ENCODE measurements at regions not wholly inside any gene's neighbourhood (a gene's known extent, or its start where the extent isn't known, plus 50 kb on each side); places are given as distances from the start of the nearest gene placed in this dataset.

DNA sequence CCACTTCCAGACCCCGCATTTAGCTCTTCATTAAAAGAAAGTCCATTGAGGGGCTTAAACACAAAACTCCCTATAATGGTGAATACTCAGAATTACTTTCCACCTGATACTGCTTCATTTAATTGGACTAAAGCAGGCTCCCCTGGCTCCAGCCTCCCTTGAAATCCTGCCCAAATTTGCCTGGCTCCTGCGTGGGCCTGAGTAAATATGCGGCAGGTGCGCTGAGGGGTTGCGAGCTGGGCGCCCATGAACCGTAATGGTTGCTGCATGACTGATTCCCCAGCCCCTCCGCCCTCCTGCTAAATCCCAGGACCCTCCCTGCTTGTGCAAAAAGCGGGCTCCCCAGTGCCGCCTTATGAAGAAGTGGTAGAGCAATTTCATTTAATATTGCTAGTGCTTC is 639.7 kb downstream of the BNC2 start:
- Histone ChIP-seq H3K27ac (ENCODE audit: control insufficient read depth, insufficient read depth, low read length) (no peak overlapping the region), H2AFZ (ENCODE audit: control insufficient read depth, low read length) (no peak overlapping the region), H3K4me2 (ENCODE audit: control insufficient read depth, extremely low read depth, insufficient read depth, low read depth, low read length) (no peak overlapping the region), H3K4me3 (ENCODE audit: control insufficient read depth in 2 of 3, extremely low read depth in 1 of 3, insufficient read depth in 2 of 3, low read depth in 1 of 3, low read length in 3 of 3) (no peak overlapping the region), H3K9ac (ENCODE audit: control insufficient read depth, extremely low read depth, insufficient read depth, low read length) (no peak overlapping the region), H3K9me1 (ENCODE audit: control insufficient read depth, extremely low read depth, insufficient read depth, low read length) (no peaks in the 10 kb centered on the region), H3K79me2 (ENCODE audit: control insufficient read depth, insufficient read depth, low read length) (no peaks in the 10 kb centered on the region), H3K4me1 (ENCODE audit: control insufficient read depth, extremely low read depth, insufficient read depth, low read length) (no peaks in the 10 kb centered on the region), H4K20me1 (ENCODE audit: control insufficient read depth, extremely low read depth, insufficient read depth, low read length) (no peaks in the 10 kb centered on the region), H3K9me3 (ENCODE audit: control insufficient read depth, low read depth, low read length) (peaks cover 2% of the 10 kb centered on the region), H3K36me3 (ENCODE audit: control insufficient read depth in 2 of 2, extremely low read depth in 1 of 2, insufficient read depth in 2 of 2, low read length in 2 of 2) (no peaks in the 10 kb centered on the region), H3K27me3 (ENCODE audit: control insufficient read depth, extremely low read depth, insufficient read depth, low read length) (no peaks in the 10 kb centered on the region)
- DNase-seq (ENCODE audit: low read depth, low spot score) (no peak), FAIRE-seq (no peak)
- dilution Hi-C loops (cut with MboI; ENCODE audit: extremely low pct_ligation_motif_present, low sequenced_read_pairs) = loop anchor here (25.0 kb wide), 1 partner anchor 407 kb away; no protein-coding TSS in a partner anchor
- no peak for TF ChIP-seq EZH2 (IDR thresholded peaks at IDR 0.05; ENCODE audit: low read length)
- TF ChIP-seq, protein P1, sequence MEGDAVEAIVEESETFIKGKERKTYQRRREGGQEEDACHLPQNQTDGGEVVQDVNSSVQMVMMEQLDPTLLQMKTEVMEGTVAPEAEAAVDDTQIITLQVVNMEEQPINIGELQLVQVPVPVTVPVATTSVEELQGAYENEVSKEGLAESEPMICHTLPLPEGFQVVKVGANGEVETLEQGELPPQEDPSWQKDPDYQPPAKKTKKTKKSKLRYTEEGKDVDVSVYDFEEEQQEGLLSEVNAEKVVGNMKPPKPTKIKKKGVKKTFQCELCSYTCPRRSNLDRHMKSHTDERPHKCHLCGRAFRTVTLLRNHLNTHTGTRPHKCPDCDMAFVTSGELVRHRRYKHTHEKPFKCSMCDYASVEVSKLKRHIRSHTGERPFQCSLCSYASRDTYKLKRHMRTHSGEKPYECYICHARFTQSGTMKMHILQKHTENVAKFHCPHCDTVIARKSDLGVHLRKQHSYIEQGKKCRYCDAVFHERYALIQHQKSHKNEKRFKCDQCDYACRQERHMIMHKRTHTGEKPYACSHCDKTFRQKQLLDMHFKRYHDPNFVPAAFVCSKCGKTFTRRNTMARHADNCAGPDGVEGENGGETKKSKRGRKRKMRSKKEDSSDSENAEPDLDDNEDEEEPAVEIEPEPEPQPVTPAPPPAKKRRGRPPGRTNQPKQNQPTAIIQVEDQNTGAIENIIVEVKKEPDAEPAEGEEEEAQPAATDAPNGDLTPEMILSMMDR (optimal IDR thresholded peaks at IDR 0.05 in 1 of 3, IDR thresholded peaks at IDR 0.05 in 1 of 3, conservative IDR thresholded peaks at IDR 0.05 in 1 of 3; ENCODE audit: extremely low read depth in 1 of 3, insufficient read depth in 2 of 3, low read length in 3 of 3) = no peak

DNA sequence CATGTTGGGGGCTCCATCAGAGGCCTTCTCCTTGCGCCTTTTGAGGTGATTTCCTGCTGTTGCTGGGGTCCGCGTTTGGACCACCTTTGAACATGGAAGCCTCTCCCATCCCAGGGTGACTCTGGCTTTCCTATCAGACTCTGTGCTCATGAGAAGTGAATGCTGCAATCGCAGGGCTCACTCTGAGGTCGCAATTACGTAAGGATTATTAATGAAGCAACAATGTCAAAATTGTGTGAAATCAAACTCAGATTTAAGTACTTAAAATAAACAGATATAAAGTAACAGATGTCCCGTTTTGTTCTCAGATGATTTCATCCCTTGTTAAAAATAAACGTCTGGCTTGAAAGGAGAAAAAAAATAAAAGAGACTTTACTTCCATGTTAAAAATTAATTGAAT is 634.2 kb downstream of the BNC2 start:
- TF ChIP-seq, protein P1 (optimal IDR thresholded peaks at IDR 0.05 in 1 of 3, IDR thresholded peaks at IDR 0.05 in 1 of 3, conservative IDR thresholded peaks at IDR 0.05 in 1 of 3; ENCODE audit: extremely low read depth in 1 of 3, insufficient read depth in 2 of 3, low read length in 3 of 3) = no peak
- TF ChIP-seq EZH2 (IDR thresholded peaks at IDR 0.05; ENCODE audit: low read length) = no peak
- no peak overlapping the region for H3K27ac ChIP-seq (ENCODE audit: control insufficient read depth, insufficient read depth, low read length)
- peaks cover 2% of the 10 kb centered on the region for H3K9me3 ChIP-seq (ENCODE audit: control insufficient read depth, low read depth, low read length)
- no peaks in the 10 kb centered on the region for H3K9me1 ChIP-seq (ENCODE audit: control insufficient read depth, extremely low read depth, insufficient read depth, low read length)
- H4K20me1 ChIP-seq (ENCODE audit: control insufficient read depth, extremely low read depth, insufficient read depth, low read length) = no peaks in the 10 kb centered on the region
- no peak overlapping the region for H3K9ac ChIP-seq (ENCODE audit: control insufficient read depth, extremely low read depth, insufficient read depth, low read length)
- no peaks in the 10 kb centered on the region for H3K79me2 ChIP-seq (ENCODE audit: control insufficient read depth, insufficient read depth, low read length)
- no peak overlapping the region for H3K4me3 ChIP-seq (ENCODE audit: control insufficient read depth in 2 of 3, extremely low read depth in 1 of 3, insufficient read depth in 2 of 3, low read depth in 1 of 3, low read length in 3 of 3)
- FAIRE-seq (no peak), DNase-seq (ENCODE audit: low read depth, low spot score) (no peak)
- no peak overlapping the region for H2AFZ ChIP-seq (ENCODE audit: control insufficient read depth, low read length)
- H3K4me1 ChIP-seq (ENCODE audit: control insufficient read depth, extremely low read depth, insufficient read depth, low read length) = no peaks in the 10 kb centered on the region
- no peaks in the 10 kb centered on the region for H3K27me3 ChIP-seq (ENCODE audit: control insufficient read depth, extremely low read depth, insufficient read depth, low read length)
- dilution Hi-C loops (cut with MboI; ENCODE audit: extremely low pct_ligation_motif_present, low sequenced_read_pairs) = loop anchor here (25.0 kb wide), 1 partner anchor 401 kb away; no protein-coding TSS in a partner anchor
- H3K36me3 ChIP-seq (ENCODE audit: control insufficient read depth in 2 of 2, extremely low read depth in 1 of 2, insufficient read depth in 2 of 2, low read length in 2 of 2) = no peaks in the 10 kb centered on the region
- H3K4me2 ChIP-seq (ENCODE audit: control insufficient read depth, extremely low read depth, insufficient read depth, low read depth, low read length) = no peak overlapping the region
